Smooth muscle cell (in vitro differentiated cells): ENCODE measurements at regions not wholly inside any gene's neighbourhood (a gene's known extent, or its start where the extent isn't known, plus 50 kb on each side); places are given as distances from the start of the nearest gene placed in this dataset.

Source experiments
- DNase-seq: peaks from one replicate; lab custom pipeline; 2025; ENCODE audit not compliant: unreplicated experiment; lab: John Stamatoyannopoulos, UW
- H2AFZ ChIP-seq: fragments of 200-600 bp; sonication (generic); 2 replicates; pipeline ENCODE4 v1.6.0; 2016; ENCODE audit warnings: antibody characterized with exemption, low read depth, mild to moderate bottlenecking
- H3F3A ChIP-seq: fragments of 200-600 bp; sonication (generic); 2 replicates; pipeline ENCODE4 v1.6.0; 2017; ENCODE audit warnings: antibody characterized with exemption, low read depth
- H3K27ac ChIP-seq: fragments of 200-600 bp; sonication (generic); 2 replicates; pipeline ENCODE4 v1.5.1; 2016; ENCODE audit warnings: low read depth, mild to moderate bottlenecking
- H3K27me3 ChIP-seq: fragments of 200-600 bp; sonication (generic); 2 replicates; pipeline ENCODE4 v1.6.1; 2016; ENCODE audit warnings: low read depth, mild to moderate bottlenecking
- H3K36me3 ChIP-seq: fragments of 200-600 bp; sonication (generic); 2 replicates; pipeline ENCODE4 v1.5.1; 2016; ENCODE audit warnings: low read depth
- H3K4me1 ChIP-seq: fragments of 200-600 bp; sonication (generic); 2 replicates; pipeline ENCODE4 v1.5.1; 2016; ENCODE audit warnings: low read depth
- H3K4me2 ChIP-seq: fragments of 200-600 bp; sonication (generic); 2 replicates; pipeline ENCODE4 v1.6.0; 2016; ENCODE audit warnings: mild to moderate bottlenecking
- H3K4me3 ChIP-seq: fragments of 200-600 bp; sonication (generic); 2 replicates; pipeline ENCODE4 v1.5.1; 2016; ENCODE audit warnings: mild to moderate bottlenecking
- H3K79me2 ChIP-seq: fragments of 200-600 bp; sonication (generic); 2 replicates; pipeline ENCODE4 v1.6.0; 2016; ENCODE audit warnings: low read depth, mild to moderate bottlenecking
- H3K9ac ChIP-seq: fragments of 200-600 bp; sonication (generic); 2 replicates; pipeline ENCODE4 v1.6.0; 2016; ENCODE audit warnings: low read depth
- H3K9me3 ChIP-seq: fragments of 200-600 bp; sonication (generic); replicated peaks from 2 replicates; pipeline ENCODE4 v1.5.1; 2016; ENCODE audit warnings: low read depth
- H4K20me1 ChIP-seq: fragments of 200-600 bp; sonication (generic); 2 replicates; pipeline ENCODE4 v1.6.0; 2016; ENCODE audit warnings: low read depth
- WGBS: methylation state at CpG from one replicate; pipeline ENCODE4 v1.1.7; 2016; ENCODE audit warnings: low lambda C conversion rate; 5-methylcytosine and 5-hydroxymethylcytosine counted together
- TF ChIP-seq, protein P1 (sequence below): fragments of 200-600 bp; sonication (generic); IDR thresholded peaks from 2 replicates; pipeline ENCODE4 v1.5.1; 2017; ENCODE audit warnings: borderline replicate concordance, mild to moderate bottlenecking, antibody characterized with exemption; ENCODE audit not compliant: insufficient read depth, poor library complexity, severe bottlenecking

DNA sequence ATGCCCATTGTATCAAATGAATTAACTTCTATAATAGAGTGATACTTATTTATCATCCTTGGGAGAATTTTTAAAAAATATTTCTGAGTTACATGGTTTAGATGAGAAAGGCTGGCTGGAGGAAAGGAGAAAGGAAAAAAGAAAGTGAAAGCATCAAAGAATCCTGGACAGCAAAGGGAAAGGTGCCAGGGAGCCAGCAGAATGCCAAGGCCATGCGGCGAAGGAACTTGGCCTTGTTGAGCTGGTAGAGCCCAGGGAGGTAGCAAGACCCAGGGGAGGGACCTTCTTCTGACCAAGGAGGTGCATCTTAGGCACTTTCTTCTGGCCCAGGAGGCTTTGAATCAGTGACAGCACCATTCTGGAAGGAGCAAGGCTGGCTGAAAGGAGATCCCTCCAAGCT lies 240.5 kb downstream of the ENC1 start:
- Histone ChIP-seq H3K27ac (no peak overlapping the region), H3K9me3 (no peaks in the 10 kb centered on the region), H3K4me1 (peaks cover 19% of the 10 kb centered on the region), H3K4me2 (no peak overlapping the region), H2AFZ (no peak overlapping the region), H3K9ac (no peak overlapping the region), H4K20me1 (no peaks in the 10 kb centered on the region), H3K4me3 (no peak overlapping the region), H3F3A (peaks cover 20% of the 10 kb centered on the region), H3K79me2 (no peaks in the 10 kb centered on the region), H3K36me3 (no peaks in the 10 kb centered on the region), H3K27me3 (no peaks in the 10 kb centered on the region)
- 100% methylated on average over 2 of the region's 2 CpGs for WGBS
- TF ChIP-seq, protein P1, sequence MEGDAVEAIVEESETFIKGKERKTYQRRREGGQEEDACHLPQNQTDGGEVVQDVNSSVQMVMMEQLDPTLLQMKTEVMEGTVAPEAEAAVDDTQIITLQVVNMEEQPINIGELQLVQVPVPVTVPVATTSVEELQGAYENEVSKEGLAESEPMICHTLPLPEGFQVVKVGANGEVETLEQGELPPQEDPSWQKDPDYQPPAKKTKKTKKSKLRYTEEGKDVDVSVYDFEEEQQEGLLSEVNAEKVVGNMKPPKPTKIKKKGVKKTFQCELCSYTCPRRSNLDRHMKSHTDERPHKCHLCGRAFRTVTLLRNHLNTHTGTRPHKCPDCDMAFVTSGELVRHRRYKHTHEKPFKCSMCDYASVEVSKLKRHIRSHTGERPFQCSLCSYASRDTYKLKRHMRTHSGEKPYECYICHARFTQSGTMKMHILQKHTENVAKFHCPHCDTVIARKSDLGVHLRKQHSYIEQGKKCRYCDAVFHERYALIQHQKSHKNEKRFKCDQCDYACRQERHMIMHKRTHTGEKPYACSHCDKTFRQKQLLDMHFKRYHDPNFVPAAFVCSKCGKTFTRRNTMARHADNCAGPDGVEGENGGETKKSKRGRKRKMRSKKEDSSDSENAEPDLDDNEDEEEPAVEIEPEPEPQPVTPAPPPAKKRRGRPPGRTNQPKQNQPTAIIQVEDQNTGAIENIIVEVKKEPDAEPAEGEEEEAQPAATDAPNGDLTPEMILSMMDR, result no peak
- no peak for DNase-seq

DNA sequence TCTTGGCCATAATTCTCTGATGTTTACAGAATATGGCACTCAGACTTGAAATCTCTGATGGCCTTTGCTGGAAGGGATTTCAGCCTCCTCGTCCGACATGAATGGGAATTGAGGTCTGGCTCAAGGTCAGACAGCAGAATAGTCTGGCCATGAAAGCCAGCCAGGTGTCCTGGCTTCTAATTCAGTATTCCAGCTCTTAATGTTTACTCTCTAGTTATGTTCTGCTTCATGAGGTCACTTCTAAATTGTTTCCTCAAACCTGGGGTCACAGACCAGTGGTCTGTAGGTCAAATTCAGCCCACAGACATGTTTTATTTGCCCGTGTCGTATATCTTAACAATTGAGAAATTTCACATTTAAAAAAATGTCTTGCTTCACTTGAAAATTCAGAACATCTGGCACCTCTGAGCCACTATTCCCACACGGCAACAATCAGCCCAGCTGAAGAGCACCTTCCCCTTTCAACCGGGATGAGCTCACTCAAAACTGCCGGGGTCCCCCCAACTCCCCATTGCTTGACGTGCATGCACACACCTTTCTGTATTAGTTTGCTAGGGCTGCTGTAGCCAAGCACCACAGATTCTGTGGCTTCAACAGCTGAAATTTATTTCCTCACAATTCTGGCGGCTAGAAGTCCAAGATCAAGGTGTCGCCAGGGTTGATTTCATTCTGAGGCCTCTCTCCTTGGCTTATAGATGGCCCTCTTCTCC lies 243.5 kb downstream of the ENC1 start:
- no peak for DNase-seq
- no peak overlapping the region for H2AFZ ChIP-seq
- peak overlapping the region; percentile 71 for H3K27ac ChIP-seq
- H3K9ac ChIP-seq, result no peak overlapping the region
- no peaks in the 10 kb centered on the region for H3K36me3 ChIP-seq
- H3K4me3 ChIP-seq, result no peak overlapping the region
- no peaks in the 10 kb centered on the region for H3K27me3 ChIP-seq
- 89% methylated on average over 10 of the region's 10 CpGs for WGBS
- TF ChIP-seq, protein P1, result no peak
- no peaks in the 10 kb centered on the region for H3K9me3 ChIP-seq
- no peaks in the 10 kb centered on the region for H4K20me1 ChIP-seq
- H3F3A ChIP-seq, result peaks cover 15% of the 10 kb centered on the region
- H3K4me1 ChIP-seq, result peaks cover 5% of the 10 kb centered on the region
- no peak overlapping the region for H3K4me2 ChIP-seq
- H3K79me2 ChIP-seq, result no peaks in the 10 kb centered on the region

DNA sequence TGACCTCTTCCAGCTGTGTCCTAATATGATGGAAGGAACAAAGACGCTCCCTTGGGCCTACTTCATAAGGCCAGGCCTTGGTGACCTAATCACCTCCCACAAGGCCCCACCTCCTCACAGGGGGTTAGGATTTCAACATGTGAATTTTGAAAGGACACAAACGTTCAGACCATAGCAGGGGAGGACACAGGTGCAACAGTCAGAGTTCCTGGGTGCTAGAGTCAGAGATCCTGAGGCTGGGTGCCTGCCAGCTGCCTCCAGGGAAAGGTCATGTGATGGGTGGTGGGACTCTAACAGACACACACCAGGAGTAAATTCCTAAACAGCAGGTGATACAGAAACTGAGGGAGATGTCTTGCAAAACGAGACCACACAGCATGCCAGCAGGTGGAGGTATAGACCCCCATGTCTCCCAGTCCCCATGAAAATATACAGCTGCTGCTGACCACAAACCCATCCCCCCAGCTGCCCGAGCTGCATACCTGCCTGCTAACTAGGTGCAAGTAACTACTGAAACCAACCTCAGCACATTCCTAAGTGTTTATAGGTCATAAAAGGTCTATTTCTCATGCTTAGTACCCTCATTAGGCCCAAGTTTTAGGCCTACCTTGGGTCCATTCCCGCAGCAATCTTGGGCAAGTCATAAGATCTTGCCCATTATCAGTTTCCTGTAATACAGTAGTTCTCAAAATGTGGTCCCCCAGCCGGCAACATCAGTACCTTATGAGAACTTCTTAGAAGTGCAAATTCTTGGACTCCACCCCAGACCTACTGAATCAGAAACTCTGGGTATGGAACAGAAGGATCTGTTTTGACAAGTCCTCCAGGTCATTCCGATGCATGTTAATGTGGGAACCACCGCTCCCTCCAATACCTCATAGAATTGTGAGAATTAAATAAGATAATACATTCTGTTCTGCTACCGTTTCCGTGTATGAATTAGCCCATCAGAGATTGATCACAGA lies 245.3 kb downstream of the ENC1 start:
- Histone ChIP-seq H2AFZ (no peak overlapping the region), H3K4me1 (no peaks in the 10 kb centered on the region)

More for the DNA sequence above, 245.3 kb downstream of the ENC1 start:
- Histone ChIP-seq H4K20me1 (no peaks in the 10 kb centered on the region), H3K36me3 (no peaks in the 10 kb centered on the region), H3K27ac (peak overlapping the region; percentile 71), H3F3A (peaks cover 6% of the 10 kb centered on the region), H3K27me3 (no peaks in the 10 kb centered on the region), H3K4me3 (no peak overlapping the region), H3K79me2 (no peaks in the 10 kb centered on the region), H3K9ac (no peak overlapping the region), H3K4me2 (no peak overlapping the region), H3K9me3 (no peaks in the 10 kb centered on the region)
- no peak for DNase-seq
- WGBS, result 63% methylated on average over 10 of the region's 10 CpGs
- TF ChIP-seq, protein P1, result no peak
